ENCODE measurements at regions not wholly inside any gene's neighbourhood (a gene's known extent, or its start where the extent isn't known, plus 50 kb on each side); places are given as distances from the start of the nearest gene placed in this dataset.
A peak's percentile ranks its signal among the peaks of the same experiment; 100 is the strongest.

DNA sequence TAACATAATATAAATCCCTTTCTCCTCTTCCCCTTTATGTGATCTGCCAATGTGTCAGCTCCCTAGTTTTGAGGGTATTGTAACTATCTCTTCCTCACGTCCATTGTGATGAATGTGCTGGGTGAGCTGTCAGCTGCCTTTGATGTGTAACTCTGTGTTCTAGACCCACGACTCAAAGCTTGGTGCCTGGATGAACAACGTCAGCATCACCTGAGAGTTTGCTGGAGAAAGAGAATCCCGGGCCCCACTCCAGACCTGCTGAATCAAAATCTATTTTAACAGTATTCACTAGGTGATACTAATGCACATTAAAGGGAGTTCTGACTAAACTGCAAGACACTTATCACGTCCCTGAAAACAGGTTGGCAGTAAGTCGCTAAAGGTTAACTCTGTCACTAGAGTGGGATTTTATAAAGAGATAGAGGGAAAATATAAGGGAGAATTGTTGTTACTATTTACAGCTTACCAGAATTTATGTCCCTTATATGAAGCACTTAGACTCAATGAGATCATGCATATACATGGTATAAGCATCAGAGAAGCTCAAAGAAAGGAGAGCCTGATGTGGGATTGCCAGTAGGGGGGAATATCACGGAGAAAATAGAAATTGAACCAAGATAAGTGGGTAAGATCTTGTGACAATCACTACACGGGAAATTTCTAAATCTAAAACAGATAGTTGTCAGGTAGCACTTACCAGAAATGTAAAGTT is 423.8 kb upstream of the SLC30A5 start:
- no peak overlapping the region for H3K4me3 ChIP-seq (ENCODE audit: control insufficient read depth, low read depth, low read length)
- TF ChIP-seq, protein P1, sequence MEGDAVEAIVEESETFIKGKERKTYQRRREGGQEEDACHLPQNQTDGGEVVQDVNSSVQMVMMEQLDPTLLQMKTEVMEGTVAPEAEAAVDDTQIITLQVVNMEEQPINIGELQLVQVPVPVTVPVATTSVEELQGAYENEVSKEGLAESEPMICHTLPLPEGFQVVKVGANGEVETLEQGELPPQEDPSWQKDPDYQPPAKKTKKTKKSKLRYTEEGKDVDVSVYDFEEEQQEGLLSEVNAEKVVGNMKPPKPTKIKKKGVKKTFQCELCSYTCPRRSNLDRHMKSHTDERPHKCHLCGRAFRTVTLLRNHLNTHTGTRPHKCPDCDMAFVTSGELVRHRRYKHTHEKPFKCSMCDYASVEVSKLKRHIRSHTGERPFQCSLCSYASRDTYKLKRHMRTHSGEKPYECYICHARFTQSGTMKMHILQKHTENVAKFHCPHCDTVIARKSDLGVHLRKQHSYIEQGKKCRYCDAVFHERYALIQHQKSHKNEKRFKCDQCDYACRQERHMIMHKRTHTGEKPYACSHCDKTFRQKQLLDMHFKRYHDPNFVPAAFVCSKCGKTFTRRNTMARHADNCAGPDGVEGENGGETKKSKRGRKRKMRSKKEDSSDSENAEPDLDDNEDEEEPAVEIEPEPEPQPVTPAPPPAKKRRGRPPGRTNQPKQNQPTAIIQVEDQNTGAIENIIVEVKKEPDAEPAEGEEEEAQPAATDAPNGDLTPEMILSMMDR (conservative IDR thresholded peaks at IDR 0.05; ENCODE audit: control insufficient read depth, insufficient read depth, low read depth, low read length) = no peak
- no peak for DNase-seq (ENCODE audit: low read depth)

GRCh38 chr5:68673106-68673822 is 420.6 kb upstream of the SLC30A5 start:
- no peak overlapping the region for H3K4me3 ChIP-seq (ENCODE audit: control insufficient read depth, low read depth, low read length)
- DNase-seq (ENCODE audit: low read depth) = no peak
- TF ChIP-seq, protein P1 (conservative IDR thresholded peaks at IDR 0.05; ENCODE audit: control insufficient read depth, insufficient read depth, low read depth, low read length) = no peak

DNA sequence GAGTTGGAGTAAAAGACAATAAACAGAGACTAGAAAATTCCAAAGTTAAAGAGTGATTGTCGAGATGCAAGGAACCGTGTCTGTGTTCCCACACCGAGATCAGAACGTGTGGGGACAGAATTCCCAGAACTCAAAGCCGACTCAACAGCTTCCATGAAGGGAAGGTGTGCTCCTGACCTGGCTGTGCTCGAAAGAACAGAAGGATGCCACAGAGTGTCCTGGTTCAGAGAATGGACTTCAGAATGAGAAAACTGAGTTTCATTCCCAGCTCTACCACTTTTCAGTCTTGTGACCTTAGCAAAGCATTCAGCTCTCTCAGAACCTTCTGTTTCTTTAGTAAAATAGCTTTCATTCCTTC is 420.0 kb upstream of the SLC30A5 start:
- no peak for DNase-seq (ENCODE audit: low read depth)
- TF ChIP-seq, protein P1 (conservative IDR thresholded peaks at IDR 0.05; ENCODE audit: control insufficient read depth, insufficient read depth, low read depth, low read length) = no peak
- H3K4me3 ChIP-seq (ENCODE audit: control insufficient read depth, low read depth, low read length) = no peak overlapping the region

DNA sequence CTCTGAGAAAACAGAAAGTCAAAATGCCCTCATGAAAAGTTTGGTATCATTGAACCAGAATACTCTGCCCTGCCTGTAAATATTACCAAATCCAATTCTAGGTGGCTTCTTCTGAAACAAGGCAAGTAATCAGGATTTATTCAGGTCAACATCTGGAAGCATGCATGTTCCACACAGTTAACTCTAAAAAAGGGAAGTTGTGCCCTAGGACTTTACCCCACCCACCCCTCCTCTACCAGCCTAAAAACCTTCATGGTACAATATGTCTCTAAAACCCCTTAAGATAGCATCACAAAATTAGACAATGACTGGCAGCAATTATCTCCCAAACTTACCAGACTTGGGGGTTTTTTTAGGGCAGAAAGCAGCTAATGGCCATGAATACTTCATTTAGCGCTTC is 414.8 kb upstream of the SLC30A5 start:
- TF ChIP-seq, protein P1 (conservative IDR thresholded peaks at IDR 0.05; ENCODE audit: control insufficient read depth, insufficient read depth, low read depth, low read length) = no peak
- DNase-seq (ENCODE audit: low read depth) = no peak
- no peak overlapping the region for H3K4me3 ChIP-seq (ENCODE audit: control insufficient read depth, low read depth, low read length)

DNA sequence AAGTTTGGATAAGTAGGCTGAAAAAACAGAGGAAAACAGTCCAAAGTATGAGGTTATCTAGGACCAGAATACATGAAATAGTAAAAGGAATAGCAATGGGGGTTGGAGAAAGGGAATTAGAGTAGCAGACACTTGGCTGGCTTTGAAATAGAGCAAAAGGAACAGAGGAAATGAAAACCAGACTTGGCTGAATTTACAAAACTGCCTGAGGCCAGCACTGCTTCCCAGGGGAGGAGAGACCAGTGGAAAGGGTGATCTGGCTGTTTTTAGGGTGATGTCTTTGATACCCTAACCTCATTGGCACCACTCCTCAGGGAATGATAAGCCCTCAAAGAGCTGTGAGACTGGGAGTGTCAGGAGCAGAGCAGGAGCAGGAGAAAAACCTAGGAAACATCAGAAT is 413.4 kb upstream of the SLC30A5 start:
- DNase-seq (ENCODE audit: low read depth) = peak; percentile 57
- TF ChIP-seq, protein P1 (conservative IDR thresholded peaks at IDR 0.05; ENCODE audit: control insufficient read depth, insufficient read depth, low read depth, low read length) = no peak
- no peak overlapping the region for H3K4me3 ChIP-seq (ENCODE audit: control insufficient read depth, low read depth, low read length)

- TF ChIP-seq, protein P1 (conservative IDR thresholded peaks at IDR 0.05; ENCODE audit: control insufficient read depth, insufficient read depth, low read depth, low read length) = no peak
- no peak overlapping the region for H3K4me3 ChIP-seq (ENCODE audit: control insufficient read depth, low read depth, low read length)
- DNase-seq (ENCODE audit: low read depth) = no peak
These were observed 411.9 kb upstream of the SLC30A5 start for GRCh38 chr5:68681929-68682328.
